ENCODE measurements at regions not wholly inside any gene's neighbourhood (a gene's known extent, or its start where the extent isn't known, plus 50 kb on each side); places are given as distances from the start of the nearest gene placed in this dataset.

DNA sequence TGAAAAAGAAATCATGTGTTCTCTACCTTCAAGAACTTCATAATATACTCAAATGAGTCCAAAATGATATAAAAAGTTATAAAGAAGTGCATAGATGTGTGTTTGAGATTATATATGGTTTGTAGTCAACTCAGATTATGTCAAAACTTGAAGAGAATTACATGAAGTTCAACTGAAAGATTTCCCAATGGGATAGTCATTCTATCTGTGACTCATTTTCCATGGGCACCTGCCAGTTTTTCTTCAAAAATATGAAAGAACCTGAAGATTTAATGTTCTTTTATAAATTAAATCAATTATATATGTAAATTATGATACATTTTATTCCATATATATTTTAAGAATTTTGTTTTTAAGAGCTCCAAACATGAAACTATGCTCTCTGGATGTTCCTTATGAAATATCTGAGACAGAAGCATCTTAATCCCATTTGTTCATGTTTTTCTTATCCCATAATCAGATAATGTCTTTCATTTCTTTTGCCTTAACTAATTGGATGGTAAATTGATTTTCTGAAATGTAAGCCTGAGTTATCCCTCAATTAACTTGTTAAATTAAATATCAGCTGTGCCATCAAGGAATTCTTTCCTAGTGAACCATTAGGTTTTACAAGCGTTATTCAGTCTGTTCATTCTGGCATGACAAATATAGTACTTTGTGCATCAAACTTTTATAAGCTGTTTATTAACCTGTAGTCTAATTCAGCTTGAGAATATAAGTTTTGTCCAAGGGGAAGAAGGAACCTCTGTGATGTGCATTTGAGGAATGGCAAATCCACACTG is 387.1 kb downstream of the IPMK start:
- no peak for DNase-seq (ENCODE audit: low read depth)

DNA sequence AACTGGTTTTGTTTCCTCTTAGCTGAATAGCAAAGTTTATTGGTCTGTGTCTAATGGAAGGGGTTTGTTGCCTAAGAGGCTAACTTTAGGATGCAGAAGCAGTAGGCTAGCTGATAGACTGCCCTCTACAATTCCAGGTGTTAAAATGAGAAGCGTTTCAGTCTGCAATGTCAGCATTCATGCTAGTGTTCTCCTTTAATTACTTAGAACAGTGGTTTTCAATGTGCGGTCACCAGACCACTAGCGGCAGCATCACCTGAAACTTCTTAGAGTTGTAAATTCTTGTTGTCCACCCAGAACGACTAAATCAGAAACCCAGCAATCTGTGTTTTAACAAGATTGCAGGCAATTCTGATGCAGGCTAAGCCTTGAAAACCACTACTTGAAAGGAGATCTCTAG is 392.9 kb downstream of the IPMK start:
- no peak for DNase-seq (ENCODE audit: low read depth)

DNA sequence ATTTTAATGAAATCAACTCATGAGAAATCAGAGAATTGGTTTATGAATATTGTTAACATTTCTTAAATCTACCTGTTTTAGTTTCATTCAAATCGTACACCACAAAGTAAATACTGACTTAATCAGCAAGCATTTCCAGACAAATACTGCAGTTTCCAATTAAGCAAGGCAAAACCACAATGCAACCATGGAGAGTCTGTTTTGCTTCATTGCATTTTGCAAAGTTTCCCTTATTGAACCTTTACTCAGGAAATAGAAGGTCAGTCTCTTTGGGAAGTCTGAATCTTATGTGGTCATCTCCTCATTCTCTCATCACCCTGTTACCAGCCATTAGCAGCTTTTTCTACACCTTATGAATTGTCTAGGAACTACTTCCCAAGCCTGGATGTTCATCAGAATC is 400.5 kb downstream of the IPMK start:
- no peak for DNase-seq (ENCODE audit: low read depth)

DNA sequence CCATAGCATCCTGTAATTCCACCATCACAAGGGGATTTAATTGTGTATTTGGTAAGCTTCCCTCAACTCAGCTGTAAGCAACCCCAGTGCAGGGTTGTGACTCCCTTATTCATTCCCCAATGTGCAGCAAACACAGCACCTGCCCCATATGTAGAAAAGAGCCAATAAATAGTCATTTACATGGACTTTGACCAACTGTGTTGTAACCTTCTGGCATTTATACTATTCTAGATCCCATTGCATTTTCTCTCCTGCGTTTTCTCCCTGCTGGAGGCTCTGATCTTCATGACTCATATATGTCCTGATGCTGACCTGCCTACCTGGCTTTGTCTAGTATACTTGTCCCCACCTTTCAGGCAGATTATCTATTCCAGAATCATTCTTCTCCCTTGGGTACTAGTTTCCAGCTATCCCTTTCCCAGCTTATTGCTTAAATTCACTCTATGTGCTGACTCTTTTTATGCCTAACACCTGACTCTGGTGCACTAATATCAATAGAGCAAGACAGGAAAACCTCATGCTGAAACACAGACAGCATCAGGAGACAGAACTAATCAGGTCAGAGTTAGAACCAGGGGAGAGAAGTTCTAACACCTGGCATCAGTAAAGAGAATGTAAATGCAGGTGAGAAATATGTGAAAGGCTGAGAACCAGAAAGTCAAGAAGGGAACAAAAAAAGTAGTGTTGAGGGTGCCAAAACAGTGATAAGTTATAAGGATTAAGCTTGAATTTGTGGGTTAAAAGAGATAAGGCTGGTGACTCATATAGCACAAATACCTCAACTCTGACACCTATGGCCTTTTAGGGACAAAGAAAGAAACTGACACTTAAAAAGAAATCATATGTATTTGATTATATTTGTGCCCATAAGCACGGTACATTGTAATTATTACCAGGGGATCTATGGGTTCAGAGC is 402.7 kb downstream of the IPMK start:
- no peak for DNase-seq (ENCODE audit: low read depth)

DNA sequence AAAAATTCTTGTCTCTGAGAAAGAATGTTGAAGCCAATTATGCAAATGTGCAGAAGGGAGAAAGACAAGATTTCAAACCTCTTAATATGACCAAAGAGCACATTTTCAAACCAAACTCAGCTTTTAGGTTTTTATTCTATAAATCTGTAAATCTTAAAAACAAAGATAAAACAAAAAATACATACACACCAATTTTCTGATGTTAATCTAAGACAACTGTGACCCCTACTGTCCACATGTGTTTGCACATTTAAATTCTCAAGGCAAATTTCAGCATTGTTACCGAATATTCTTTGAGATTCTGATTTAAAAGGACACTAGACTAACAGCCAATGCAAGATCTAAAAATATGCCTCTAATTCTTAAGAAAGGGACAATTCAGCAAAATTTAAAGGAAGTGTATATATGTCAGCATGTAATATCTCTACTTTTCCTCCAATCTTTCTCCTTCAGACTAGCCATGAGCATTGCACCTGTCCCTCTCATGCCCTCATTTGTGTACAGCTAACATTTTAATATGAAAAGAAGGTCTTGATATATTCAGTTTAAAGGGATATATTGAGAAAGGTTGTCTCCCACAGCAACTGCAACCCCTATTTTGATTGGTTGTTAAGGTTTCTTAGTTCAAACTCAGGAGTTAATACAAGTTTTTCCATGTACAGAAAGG is 417.9 kb downstream of the IPMK start:
- no peak for DNase-seq (ENCODE audit: low read depth)

DNA sequence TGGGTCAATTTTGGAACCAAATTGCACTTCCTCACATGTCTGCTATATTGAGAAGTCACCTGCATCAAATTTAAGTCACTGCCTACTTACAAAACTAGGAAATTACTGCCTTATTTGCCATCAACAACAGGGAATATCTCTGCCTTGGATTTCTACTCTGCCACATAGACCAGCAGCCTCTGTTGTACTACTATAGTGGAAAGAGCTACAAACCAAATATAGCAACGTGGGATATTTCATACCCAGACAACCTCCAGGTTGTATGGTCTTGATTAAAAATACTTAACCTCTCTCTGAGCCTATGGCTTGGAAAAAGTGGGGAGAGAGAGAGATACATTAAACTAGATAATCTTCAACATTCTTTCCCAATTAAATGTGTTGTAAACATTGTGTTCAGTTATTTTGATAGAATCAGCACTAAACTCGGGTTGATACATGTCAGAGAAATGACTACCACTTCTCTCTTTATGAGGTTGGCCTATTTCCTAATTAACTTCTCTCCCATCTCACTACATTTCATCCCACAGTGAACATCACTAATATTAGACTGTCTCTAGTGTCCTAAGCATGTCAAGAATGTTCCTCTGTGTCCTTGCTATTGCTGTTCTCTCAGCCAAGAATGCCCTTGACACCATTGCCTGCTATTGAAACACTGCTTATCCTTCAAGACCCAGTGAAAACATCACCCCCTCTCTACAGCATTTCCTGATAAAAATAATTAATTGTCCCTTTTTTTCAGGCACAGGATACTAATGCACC is 421.2 kb downstream of the IPMK start:
- DNase-seq (ENCODE audit: low read depth), result no peak

DNA sequence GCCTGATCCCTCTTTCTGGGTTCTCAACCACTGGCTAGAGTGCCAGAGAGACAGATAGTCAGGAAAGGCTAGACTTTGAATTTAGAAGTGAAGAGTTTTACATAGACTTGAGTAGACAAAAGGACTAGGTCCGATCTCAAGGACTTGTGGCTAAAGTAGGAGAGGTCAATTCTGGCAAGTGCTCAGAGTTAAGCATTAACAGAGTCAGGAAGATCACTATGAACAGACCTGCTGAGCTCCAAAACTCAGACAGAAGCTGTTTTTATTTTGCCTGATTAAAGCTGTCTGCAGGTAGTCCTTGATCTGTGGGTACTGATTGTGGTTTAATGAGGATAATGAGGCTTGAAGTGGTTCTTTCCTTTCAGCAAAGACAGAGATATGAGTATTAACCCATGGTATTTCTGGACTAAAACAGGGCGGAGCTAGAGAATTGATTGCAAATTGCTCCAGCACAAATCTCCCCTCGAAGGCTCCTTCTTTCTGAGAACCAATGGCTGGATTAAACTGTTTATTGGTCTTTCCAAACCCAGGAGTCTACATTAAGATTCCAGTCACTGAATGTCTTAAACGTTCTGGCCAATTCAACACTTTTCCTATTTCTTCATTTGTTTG is 423.2 kb downstream of the IPMK start:
- no peak for DNase-seq (ENCODE audit: low read depth)

DNA sequence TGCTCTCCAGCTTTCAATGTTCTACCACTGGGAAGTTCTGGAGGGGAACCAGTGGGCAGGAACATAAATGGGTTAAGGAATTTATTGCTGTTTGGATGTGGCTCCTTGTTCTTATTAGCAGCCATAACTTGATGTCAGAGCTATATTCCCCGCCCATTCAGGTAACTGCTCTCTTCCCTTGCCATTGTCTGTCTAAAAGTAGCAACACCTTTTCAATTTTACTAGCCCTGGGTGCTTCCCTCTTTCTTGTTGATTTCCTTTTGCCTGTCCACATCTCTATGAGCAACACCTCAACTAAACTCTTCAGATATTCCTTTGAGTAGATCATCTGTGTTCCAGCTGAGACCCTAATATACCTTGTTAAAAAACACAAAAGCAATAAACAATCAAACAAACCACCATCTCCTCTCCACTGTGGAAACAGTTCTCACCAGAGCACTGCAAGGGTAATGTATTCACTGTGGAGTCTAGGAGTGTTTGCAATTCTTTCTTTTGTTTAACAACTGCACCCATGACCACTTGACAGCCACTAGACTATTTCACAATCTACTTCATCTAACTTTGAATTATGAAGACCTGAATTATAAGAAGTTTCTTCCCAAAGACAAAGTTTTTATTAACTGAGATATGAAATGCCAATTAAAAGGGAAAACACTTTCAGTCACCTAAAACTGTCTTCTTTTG is 436.7 kb downstream of the IPMK start:
- DNase-seq (ENCODE audit: low read depth), result no peak

DNA sequence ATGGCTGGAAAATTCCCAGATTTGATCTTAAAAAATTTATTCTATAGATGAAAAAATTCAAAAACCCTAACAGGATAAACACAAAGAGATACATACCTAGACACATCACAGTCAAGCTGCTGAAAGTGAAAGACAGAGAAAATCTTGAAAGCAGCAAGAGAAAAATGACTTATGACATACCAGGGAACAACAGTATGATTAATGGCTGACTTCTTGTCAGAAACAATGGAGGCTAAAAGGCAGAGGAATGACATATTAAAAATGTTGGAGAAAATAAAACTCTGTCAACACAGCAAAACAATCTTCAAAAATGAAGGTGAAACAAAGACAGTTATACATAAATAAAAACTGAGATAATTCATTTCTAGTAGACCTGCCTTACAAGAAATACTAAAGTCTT is 442.7 kb downstream of the IPMK start:
- DNase-seq (ENCODE audit: low read depth), result no peak

DNA sequence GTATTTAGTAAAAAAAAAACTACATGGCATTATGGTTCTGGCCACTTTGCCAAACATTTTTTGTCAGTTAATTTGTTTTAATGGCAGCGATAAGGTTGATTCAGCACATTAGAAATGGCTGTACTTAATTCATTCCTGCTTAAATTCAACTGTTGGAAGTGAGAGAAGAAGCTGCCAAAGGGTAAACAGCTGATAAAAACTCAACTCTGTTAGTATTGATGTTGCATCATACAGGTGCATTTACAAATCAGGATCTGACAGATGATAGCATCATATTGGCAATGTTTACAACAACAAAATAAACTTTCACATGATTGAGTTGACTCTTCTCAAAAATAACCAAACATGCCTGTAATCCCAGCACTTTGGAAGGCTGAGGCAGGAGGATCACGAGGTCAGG is 444.3 kb downstream of the IPMK start:
- DNase-seq (ENCODE audit: low read depth), result no peak

DNA sequence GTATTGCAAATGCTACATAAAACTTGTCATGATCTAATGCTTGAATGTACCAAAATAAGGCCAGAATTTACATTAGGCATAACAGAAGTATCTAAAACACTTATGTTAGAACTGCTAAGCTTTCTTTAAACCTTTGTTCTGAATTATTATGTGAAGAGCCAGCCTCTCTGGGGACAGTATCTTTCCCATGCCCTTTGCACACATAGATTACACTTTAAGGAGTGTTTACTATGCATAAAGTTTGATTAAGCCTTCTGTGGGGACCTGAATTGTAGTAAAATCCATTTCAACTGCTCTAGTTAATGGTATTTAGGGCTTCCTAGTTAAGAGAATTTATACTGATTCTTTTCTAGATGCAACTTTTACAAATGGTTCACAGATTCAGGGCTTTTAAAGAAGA is 444.7 kb downstream of the IPMK start:
- DNase-seq (ENCODE audit: low read depth), result no peak

DNA sequence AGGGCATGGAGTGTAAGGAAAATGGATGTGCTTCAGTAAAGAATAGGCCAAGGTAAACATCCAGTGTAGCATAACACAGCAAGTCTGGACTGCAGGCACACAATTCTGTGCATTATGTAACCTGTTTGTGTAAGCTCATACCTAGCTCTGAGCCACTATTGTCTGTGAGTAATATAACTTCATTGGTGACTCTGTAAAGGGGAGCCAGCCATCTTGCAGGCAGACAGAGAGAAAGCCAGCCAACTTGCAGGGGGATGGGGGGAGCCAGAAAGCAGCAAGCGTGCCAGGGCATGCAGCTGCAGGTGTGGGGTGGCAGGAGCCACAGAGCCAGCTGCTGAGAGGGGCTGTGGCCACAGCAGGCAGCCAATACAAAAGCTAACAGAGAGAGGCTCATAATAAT is 449.2 kb downstream of the IPMK start:
- no peak for DNase-seq (ENCODE audit: low read depth)

DNA sequence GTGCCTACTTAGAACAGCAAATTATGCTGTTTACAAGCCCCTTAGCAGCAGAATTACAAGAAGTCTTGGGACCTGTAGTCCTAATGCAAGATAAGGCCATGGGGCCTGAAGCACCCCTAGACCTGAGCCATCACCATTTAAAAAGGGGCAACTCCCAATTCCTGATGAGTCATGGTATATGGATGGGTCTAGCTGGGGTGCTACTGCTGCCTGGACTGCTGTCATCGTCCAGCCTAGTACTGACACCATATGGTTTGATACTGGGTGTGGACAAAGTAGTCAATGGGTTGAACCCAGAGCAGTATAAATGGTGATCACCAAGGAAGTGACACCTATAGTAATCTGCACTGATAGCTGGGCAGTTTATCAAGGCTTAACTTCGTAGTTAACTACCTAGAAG is 450.0 kb downstream of the IPMK start:
- DNase-seq (ENCODE audit: low read depth), result no peak

DNA sequence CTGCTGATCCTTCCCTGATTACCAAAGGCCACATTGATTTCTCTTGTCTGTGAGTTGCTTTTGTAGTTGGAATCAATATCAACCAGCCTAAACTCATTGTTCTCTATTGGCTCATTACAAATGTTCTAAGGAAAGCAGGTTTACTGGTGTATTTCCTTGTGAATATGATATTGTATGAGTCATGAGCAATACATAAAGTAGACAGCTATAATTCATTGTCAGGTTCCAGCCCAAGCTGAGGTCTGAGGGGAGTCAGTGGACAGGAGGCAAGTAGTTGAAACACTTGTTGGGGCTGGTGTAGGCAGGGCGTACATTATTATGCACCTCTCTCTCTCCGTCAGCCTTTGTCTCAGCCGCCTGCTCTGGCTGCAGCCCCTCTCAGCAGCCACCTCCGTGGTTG is 451.7 kb downstream of the IPMK start:
- no peak for DNase-seq (ENCODE audit: low read depth)

DNA sequence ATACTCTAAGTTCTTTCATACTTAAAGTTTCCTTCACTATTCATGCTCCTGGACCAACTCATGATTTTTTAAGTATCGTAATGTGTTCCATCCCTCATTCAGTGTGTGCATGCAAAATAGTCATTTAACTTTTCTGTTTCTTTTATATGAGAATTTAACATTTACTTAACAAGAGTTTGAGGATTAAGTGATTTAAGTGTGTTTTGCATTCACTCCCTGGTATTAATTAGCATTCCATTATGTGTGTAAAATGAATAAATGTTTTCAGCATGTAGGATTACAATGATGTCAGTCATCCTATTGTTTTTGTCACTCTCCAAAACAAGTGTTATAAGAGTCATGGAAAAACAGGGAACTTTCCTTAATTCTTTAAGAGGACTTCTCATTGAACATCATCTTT is 457.7 kb downstream of the IPMK start:
- no peak for DNase-seq (ENCODE audit: low read depth)

DNA sequence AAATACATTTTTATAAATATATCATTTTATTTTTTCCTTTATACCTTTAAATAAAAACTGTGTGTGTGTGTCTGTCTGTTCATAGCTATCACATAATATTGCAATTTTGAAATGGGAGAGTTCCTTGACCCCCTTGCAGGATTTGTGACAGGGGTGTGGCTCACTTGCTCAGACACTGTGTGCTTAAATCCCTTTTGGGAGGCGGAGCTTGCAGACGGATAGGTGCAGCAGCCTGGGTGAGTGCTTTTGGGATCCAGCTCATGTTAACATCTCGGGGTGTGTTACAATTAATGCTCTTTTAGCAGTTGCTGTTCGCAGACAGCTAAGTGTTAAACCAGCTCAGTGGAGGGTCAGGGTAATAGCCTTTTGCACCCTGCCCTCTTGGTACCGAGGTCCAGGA is 459.8 kb downstream of the IPMK start:
- no peak for DNase-seq (ENCODE audit: low read depth)

DNA sequence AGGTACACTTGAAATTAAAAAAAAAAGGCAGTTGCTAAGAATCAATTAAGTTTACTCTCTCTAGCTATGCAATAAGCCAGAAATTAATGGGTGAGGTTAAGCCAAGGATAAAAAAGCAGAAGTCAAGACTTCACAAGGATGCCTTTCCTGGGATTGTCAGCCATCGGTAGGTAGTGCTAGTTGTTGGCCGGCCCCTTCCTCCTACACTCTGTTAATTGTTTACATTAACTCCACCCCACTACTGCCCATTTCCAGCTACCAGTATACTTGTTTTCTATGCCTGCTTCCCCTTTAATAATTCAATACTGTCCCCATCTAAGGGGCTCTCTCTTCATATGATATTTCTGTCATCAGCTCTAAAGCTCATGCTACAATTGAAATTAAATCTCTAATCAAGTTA is 461.0 kb downstream of the IPMK start:
- no peak for DNase-seq (ENCODE audit: low read depth)

DNA sequence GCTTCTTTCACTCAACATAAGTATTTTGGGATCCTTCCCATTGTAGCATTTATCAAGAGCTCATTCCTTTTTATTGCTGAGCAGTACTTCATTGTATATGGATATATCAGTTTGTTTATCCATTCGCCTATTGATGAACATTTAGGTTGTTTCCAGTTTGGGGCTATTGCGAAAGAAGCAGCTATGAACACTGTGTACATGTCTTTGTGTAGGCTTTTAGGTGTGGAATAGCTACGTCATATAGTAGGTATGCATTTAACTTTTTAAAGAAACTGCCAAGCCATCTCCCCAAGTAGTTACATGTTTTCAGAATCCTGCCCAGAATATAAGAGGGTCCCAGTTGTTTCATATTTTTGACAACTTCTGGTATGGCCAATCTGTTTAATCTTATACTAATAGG is 468.1 kb downstream of the IPMK start:
- DNase-seq (ENCODE audit: low read depth), result no peak

DNA sequence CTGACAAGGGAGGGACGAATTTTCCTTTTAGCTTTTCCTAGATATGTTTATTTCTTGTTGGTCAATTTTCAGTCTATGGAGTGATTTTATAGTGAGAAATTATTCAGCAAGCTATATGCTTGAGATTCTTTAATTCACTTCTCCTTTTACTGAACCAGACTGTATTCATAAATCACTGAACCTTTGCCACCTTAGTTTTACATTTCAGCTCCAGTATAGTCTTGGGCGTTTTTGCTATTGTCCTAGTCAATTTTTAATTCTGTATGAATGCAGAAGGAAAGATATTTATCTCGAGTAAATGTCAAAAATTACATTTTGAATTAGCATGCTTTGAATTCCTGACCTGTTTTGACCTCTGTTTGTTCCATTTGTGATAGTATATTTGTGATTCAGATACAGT is 468.9 kb downstream of the IPMK start:
- DNase-seq (ENCODE audit: low read depth), result no peak

DNA sequence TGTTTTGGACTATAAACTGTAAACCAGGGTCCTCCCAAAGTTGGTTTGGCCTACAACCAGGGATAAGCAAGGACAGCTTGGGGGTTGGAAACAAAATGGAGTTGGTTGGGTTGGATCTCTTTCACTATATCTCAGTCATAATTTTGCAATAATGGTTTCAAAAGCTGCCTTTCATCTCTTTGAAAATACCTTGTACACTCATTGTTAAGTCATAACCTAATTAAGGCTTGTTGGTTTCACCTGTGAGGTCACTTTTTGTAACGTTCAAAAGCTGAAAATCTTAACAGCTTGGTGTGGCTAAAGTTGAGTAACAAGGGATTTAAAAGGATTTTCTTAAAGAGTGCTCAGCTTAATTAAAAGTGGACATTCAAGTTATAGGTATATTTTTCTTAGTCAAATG is 476.1 kb downstream of the IPMK start:
- no peak for DNase-seq (ENCODE audit: low read depth)

DNA sequence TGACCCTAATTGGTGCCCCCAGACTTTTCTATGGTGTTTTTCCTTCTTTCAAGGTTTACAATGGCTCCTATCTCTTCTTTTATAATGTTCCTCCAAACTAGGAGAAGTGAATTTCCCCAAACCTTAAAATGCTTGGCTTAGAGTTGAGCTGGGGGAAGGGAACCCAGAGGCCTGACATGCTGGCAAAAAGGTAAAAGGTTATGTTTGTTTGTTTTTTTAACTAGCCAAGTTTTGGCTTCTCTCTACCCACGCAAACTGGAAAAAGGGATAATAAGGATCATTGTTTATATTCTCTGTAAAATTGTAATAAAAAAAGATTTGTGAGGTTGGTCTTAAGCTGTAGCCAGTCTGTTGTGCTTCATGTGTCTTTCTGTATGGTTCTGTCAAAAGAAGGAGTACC is 477.0 kb downstream of the IPMK start:
- DNase-seq (ENCODE audit: low read depth), result no peak
